SU-DHL-6 (cell line): ENCODE measurements at regions not wholly inside any gene's neighbourhood (a gene's known extent, or its start where the extent isn't known, plus 50 kb on each side); places are given as distances from the start of the nearest gene placed in this dataset.

Experiments
- EZH2phosphoT487 ChIP-seq: fragments of 200-600 bp; sonication (generic), shearing (Covaris generic); conservative IDR thresholded peaks from 2 replicates; pipeline ENCODE4 v1.6.1; 2018; ENCODE audit warnings: mild to moderate bottlenecking, antibody characterized with exemption, low read length, moderate library complexity, mixed read lengths
- TF ChIP-seq, protein P1 (sequence below): fragments of 200-600 bp; sonication (generic); IDR thresholded peaks from one replicate; pipeline ENCODE4 v1.5.1; 2017; ENCODE audit warnings: antibody characterized with exemption, mild to moderate bottlenecking, low read length, moderate library complexity; ENCODE audit not compliant: insufficient read depth, poor library complexity, severe bottlenecking

DNA sequence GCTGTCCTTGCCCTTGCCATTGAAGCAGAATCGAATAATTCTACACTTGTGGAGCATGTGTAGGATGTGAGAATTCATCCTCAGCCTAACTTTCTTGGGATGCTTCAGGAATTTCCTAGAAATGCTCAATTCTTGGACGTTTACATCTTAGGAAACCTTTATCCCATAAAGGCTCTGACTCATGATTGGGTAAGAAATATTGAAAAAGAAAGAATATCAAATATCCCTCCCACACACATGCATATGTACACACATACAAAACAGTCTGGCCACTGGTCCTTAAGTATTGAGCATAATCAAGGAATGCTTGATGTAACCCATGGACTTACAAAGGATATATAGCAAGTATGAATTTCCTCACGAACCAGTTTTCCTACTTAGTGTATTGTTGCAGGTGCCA, 83.9 kb upstream of the IPO9 start:
- TF ChIP-seq, protein P1, sequence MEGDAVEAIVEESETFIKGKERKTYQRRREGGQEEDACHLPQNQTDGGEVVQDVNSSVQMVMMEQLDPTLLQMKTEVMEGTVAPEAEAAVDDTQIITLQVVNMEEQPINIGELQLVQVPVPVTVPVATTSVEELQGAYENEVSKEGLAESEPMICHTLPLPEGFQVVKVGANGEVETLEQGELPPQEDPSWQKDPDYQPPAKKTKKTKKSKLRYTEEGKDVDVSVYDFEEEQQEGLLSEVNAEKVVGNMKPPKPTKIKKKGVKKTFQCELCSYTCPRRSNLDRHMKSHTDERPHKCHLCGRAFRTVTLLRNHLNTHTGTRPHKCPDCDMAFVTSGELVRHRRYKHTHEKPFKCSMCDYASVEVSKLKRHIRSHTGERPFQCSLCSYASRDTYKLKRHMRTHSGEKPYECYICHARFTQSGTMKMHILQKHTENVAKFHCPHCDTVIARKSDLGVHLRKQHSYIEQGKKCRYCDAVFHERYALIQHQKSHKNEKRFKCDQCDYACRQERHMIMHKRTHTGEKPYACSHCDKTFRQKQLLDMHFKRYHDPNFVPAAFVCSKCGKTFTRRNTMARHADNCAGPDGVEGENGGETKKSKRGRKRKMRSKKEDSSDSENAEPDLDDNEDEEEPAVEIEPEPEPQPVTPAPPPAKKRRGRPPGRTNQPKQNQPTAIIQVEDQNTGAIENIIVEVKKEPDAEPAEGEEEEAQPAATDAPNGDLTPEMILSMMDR: no peak
- TF ChIP-seq EZH2phosphoT487: no peak
